Medulla oblongata (tissue), 1 donor: ENCODE measurements at regions not wholly inside any gene's neighbourhood (a gene's known extent, or its start where the extent isn't known, plus 50 kb on each side); places are given as distances from the start of the nearest gene placed in this dataset.
"Not testable (repeated sequence)": the region's sequence is repeated elsewhere in the genome, so short reads cannot be mapped to it uniquely, and the experiment has no call there.

Experiments used
- DNase-seq: peaks from one replicate; pipeline ENCODE4 v3.0.0-alpha.2; 2015; ENCODE audit errors: extremely low spot score

DNA sequence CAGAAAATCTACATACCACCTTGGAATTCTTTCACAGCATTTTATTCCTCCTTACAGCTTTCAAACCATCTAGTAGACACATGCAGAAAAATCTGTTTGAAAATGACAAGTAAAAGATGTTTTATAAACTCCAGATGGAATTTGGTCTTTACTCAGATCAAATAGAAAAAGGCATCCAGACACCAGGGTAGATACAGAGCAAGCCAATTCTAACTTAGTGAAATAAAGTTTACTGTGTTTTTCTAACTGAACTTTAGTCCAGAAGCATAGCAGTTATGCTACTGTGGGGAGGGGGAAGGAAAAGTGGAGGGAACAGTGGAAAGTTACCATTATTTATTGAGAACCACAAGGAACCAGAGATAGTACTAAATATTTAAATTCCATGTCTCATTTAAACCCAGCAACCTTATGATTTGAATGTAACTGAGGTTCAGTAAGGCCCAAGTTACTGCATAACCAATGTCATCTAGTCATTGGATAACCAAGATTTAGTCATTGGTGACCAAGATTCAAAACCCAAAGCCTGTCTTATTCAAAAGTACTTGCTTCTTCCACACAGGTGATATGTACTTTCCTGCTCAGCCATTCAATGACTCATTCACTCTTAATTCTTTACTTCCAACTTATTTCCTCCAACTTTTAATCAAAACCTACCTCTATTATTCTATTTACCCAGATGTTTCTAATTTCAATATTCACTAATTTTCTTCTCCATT is 57.7 kb downstream of the RAD51AP2 start:
- DNase-seq, result no peak

DNA sequence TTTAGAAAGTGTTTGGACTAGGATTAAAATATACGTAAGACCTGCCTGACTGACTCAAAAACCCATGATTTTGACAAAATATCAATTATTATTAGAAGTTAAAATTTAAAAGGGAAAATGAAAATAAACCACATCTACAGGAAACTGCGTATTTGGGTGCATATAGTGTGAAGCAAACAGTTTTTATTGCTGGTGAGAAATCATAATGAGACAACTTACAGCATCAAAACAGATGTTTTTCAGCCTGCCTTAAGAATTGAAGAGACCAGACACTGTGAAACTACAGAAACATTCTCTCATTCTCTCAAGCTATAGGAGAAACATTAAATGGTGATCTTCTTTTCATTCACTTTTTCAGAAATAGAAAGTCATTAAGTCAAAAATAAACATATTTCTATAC is 62.9 kb downstream of the RAD51AP2 start:
- no peak for DNase-seq

DNA sequence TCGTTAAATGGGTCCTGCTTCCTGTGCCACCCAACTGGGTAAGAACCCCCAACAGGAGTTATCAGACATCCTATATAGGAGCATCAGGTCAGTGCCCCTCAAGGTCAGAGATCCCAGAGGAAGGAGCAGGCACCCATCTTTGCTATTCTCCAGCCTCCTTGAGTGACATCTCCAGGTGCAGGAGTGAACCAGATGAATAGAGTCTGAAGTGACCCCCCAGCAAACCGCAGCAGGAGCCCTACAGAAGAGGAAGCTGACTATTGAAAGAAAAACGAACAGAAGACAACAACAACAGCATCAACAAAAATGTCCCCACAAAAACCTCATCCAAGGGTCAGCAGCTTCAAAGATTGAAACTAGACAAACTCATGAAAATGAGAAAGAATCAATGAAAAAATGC is 72.0 kb downstream of the RAD51AP2 start:
- not testable (repeated sequence) for DNase-seq

DNA sequence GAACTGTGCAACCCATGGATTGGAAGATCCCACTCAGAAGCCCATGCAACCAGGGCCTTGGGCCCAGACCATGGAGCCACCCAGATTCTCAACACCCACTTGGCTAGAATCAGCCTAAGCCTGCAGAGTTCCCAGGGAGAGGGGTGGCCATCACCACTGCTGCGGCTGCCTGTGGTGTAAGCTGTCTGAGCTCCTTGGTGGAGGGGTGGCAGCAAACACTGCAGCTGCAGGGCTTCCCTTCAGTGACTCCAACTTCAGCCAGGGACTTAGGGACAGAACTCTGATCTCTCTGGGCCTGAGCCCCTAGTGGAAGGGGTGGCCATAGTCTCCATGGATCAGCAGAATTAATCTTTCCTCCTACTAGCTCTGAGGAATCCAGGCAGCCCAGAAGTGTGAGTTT is 72.5 kb downstream of the RAD51AP2 start:
- DNase-seq, result no peak

DNA sequence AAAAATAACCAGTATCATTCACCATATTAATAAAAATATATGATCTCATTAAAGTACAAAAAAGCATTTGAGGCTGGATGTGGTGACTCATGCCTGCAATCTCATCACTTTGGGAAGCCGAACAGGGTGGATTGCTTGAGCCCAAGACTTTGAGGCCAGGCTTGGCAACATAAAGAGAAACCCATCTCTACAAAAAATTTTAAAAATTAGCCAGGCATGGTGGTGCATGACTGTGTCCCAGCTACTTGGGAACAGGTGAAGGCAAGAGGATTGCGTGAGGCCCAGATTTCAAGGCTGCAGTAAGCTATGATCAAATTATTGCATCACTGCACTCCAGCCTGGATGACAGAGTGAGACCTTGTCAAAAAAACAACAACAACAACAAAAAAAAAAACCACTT is 75.9 kb downstream of the RAD51AP2 start:
- DNase-seq, result no peak

DNA sequence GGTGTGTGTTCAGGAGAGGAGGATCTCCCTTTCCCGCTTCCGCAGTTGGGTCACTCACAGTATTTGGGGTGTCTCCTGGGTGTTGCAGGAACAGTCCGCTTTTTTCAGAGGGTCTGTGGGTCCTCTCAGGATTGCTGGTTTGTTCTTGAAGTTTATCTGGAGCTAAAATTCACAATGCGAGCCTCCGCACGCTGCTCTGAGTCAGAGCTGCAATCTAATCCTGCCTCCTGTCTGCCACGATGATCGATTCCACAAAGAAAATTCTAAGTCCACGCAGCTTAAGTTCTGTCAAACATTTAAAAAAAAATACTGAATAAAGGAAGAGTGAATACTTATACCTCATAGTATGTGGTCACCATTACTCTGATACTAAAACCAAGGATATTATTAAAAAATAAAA is 76.5 kb downstream of the RAD51AP2 start:
- DNase-seq, result no peak

DNA sequence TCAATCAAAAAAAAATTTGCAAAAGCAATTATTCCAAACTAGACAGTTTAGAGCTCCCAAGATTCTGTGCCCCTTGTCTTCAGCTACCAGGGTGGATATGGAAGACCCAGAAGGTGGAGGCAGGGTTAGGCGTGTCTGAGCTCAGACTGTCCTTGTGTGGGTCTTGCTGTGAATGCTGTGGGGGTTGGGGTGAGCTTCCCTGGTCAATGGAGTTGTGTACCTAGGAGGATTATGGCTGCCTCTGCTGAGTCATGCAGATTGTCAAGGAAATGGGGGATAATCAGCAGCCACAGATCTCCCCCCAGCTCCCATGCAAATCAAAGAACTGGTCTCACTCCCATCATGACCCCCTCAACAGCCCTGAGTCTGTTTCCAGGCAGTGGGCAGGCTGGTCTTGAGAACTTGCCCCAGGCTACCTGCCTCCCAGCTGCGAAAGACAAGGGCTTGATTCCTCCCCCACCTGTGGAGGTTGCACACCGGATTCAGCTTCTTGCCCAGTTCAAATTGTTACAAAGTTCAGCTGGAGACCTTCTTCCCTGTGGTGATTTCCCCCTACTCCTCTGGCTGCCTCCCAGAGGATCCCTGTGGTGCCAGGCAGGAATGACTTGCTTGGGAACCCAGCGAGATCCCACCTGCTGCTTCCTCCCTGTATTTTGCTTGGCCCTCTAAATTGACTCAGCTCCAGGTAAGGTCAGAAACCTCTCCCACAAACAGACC is 77.0 kb downstream of the RAD51AP2 start:
- no peak for DNase-seq

DNA sequence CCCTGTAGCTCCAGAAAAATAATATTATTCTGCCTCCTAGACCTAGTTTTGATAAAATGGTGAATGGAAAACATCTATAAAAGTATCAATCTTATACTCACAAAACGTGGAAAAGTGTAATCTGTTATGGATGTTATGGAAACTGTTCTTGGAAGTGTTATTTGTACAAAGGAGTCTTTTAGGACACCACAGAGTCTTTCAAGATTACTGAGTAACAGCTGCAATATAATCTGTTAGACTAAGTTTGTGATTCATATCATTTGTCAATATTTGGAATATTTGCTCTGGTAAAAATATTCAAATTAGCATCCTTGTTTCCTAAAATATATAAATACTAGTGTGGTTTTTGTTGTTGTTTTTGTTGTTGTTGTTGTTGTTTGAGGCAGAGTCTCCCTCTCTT is 87.9 kb downstream of the RAD51AP2 start:
- no peak for DNase-seq

DNA sequence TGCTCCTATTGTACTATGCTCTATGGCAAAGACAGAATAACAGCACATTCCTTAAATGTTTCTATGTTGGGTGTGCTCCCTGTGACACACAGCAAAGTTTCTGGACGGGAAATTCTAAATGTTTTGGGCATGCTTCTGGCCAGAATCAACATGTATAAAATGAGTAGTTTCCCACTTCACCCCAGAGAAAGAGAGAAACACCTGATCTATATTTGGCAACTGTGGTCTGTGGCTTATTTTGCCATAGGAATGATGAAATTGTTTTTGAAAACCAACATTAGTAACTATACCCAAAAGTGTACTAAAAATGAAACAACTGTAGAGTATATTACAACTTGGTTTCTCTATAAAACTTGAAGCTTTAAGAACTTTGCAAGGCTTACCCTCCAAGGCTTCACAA is 89.1 kb downstream of the RAD51AP2 start:
- DNase-seq, result no peak

DNA sequence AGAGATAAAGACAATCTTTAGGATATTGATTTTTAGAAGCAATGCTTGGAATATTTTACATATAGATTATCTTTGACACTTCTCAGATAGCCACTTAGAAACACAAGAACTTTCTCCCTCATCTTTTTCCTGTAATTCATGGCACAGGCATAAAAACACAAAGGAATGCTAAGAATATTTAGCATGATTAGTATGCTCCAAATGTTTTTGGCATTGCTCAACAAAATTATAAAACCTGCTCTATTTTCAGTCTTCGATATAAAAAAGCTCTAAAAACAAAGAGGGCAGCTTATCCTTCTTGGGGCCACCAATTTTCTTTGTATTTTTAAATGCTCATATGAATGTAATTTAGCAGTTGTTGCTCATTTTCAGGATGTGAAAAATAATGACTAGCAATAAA is 90.8 kb downstream of the RAD51AP2 start:
- no peak for DNase-seq

DNA sequence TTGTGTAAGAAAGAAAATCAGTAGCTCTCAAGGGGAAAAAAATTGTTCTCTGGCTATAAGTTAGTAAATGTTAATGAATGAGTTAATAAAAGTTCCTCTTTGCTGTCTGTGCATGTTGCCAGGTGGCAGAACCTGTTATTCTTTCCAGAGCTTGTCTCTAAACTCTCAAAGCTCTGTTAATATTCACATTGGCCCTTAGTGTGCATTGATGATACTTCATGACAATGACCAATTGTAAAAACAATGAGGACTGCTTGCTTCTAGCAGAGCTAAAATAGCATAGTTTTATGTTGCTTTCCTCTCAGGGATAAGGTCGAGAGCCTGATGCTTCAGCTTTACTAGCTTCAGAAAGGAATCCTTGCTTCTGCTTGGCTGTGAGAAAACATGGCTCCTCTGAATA is 91.5 kb downstream of the RAD51AP2 start:
- DNase-seq, result no peak

DNA sequence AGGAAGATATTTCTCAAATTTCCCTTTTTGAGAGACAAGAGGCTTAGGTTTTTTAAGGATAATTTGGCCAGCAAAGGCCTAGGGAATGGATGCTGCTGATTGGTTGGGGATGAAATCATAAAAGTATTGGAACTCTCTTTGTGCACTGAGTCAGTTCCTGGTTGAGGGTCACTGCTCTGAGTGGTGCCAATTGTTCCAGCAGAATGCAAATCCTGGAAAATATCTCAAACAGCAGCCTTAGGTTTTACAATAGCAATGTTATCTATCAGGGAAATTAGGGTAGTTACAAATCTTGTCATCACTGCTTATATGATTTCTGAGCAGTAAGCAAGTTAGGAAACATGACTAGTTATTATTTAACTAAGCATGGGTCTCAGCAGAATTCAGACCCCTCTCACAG is 96.2 kb downstream of the RAD51AP2 start:
- DNase-seq, result no peak

DNA sequence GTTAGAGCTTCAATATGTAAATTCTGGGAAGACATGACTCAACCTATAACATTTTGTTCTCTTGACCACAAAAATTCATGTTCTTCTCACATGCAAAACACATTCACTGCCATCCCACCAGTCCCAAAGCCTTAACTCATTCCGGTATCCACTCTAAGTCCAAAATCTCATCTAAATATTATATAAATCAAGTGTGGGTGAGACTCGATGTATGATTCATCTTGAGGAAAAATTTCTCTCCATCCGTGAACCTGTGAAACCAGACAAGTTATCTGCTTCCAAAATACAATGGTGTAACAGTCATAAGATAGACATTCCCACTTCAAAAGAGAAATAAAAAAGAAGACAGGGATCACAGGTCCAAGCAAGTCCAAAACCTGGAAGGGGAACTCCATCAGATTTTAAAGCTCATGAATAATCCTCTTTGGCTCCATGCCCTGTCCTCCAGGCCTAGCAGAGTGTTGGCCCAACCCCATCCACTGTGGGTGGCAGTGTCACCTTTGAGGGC is 101.3 kb downstream of the RAD51AP2 start:
- no peak for DNase-seq

DNA sequence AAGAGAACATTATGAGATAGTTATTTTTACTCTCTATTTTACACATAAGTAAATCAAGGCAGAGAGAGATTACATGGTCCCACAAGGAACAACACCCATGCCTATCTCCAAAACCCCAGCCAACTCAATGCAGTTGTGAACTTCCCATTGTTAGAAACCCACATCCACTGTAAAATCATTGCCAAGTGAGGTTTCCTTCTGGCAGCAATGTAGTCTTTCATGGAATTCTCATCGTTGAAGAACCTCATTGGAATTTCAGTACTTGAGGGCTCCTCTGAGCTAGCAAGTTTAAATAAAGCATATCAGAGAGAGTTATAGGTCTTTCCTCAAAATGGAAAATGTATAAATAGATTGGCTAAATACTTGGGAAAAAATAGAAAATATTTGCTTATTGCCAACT is 105.2 kb downstream of the RAD51AP2 start:
- no peak for DNase-seq

DNA sequence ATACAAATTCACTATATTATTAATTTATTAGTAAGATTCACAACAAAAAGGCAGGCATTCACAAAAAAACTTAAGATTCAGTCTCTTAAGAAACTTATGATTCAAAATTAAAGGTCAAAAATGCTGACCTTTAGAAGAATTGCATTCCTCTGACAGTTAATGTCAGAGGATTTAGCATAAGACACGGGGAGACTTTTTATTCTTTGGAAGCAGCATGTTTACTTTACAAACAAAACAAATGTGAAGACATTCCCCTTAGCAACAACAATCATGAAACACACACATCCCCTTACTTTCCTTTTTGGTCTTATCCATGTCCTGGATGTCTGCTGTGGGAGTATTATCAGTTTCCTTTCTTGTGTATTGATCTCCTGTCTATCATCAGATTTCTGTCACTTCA is 117.1 kb downstream of the RAD51AP2 start:
- no peak for DNase-seq

DNA sequence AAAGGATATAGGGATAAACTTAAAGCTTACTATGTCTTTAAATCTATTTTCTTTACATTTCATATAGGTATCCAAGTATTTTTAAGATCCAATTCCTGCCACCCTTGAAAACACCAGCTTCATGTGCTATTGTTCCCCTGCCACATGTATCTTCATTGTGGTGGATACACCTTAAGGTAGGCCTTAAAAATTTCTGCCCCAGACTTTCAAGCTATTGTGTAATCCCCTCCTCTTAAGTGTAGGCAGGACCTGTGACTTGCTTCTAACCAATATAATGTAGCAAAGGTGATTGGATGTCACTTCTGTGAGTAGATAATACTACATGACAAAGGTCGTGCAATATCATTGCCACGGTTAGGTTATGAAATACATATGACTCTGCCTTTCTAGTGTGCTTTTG is 119.5 kb downstream of the RAD51AP2 start:
- no peak for DNase-seq

DNA sequence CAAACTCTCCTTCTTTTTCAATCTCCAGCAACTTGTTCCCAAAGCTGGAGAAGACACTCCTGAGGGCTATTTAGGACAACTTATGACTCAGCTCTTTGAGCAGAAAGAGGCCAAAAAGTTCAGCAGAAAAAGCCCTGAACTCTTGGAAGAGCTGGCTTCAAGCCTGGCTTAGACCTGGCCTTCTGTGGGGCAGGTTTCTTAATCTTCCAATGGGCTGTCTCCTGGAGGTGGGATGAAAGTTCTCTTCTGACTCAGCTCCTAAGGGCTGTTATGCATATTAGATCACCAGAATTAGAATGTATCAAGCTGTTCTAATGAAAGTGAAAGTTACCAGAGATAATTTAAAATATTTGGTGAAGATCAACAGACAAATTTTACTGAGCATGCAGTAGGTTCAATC is 129.4 kb downstream of the RAD51AP2 start:
- no peak for DNase-seq

DNA sequence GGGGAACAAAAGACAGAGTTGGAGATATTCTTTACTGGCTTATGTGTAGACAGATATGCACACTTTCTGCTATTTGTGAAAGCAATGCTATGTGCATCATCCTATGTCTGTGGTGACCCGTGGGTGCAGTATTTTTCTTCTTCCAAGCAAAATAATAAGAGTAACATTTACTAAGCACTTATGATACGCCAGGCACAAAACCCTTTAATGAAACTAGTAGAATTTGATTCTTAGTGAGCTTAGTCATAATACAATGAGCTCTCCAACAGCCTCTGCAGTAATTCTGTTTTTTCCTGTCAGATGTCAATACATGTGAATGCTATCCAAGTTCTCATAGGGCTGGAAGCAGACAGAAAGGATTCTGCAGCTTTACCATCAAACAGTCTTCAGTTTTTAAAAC is 130.6 kb downstream of the RAD51AP2 start:
- DNase-seq, result no peak

DNA sequence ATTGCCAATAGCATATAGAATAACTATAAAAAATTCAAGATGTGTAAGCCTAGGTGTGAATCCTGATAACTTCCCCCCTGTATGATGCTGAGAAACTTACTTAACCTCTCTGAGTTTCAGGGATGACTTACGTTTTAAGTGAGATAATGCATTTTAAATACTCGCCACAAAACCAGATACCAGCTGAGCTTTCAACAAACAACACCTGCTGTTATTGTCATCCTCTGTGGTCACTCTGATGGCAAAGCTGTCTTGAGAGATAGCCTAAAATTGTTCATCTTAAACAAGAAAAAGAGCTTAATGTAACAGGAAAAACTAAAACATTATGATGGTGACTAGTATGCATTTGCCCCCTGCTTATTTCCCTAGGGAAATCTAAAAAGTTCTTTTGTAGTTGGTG is 131.5 kb downstream of the RAD51AP2 start:
- DNase-seq, result no peak

DNA sequence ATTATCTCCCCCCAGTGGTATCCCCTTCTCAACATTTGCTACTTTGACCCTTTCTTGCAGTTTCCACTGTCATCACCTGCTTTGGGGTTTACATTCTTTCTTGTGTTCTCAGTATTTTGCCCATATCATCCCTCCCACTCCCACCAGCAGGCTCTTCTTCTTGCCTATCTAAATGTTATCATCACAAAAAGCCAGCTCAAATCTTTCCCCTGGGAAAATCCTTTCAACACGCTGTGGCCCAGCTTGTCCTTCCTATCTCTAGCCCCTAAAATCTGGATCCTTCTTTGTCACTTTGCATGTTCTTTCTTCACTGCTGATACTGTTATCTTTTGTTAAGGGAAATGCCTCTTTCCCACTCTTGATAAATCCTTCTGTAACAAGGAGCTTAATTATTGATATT is 138.2 kb downstream of the RAD51AP2 start:
- no peak for DNase-seq

DNA sequence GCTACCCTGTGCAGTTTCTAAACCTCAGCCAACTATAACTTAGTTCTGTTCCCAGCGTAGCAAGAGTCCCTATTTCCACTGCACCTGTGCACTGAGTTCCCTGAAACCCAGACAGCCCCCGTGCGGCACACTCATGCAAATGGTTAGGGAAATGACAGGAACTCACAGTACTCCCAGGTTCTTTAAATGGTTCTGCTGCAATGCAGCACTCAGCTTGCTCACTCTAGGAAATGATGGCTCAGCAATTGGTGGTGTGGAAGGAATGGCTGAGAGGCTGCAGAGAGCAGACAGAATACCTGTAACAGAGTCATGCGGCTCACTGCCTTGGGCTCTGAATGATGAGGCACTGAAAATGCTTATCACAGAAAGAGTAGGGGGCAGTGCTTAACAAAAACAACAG is 143.0 kb downstream of the RAD51AP2 start:
- DNase-seq, result no peak

DNA sequence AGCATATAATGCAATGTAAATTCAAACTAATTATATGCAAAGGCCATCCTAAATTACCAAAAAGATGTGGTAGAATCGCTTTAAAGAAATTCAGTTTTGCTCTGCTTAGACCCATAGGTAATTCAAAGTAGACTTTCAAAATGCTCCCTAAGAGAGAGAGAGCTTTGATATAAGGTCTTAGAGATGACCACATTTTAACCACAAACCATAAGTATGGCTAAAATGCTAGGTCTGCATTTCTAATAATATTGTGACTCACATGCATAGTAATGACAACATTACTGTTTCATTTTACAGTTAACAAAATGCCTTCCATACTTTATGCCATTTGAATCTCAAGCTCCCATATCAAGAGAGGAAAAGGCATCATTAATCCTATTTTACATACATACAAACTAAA is 144.5 kb downstream of the RAD51AP2 start:
- DNase-seq, result no peak

DNA sequence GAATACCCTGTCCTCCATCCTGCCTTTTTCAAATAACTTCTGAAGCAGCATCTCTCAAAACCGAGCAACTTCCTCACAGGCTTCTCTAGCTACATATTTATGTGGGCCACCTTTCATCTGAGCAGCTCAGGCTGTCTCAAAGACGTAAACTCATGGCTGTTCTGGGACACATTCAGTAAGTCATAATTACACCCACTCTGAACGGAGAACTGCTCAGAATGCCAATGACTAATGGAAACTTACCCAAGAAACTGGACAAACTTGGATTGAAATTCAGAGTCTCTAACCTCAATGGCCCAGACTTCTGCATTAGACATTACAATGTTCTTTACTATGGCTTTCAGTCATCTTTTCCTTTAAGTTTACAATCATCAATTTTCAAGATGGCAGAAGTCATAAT is 145.2 kb downstream of the RAD51AP2 start:
- no peak for DNase-seq

DNA sequence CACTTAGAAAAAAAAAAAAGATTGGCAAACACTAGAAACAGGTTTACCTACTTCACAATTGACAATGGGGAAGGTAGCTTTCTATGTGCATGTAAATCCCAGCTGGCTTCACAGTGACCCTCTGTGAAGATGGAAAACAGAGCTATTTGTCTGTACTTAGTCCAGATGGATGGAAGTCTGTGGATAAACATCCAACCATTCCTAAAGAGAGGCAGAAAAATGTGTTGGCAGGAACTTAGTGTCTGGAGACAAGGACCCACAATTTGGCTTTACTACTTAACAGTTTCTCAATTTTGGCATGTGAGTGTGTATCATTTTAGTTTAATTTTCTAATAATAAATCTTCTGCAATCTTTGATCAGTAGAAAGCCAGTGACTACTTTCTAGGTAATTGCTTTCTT is 154.4 kb downstream of the RAD51AP2 start:
- DNase-seq, result no peak
